ENCODE measurements at regions not wholly inside any gene's neighbourhood (a gene's known extent, or its start where the extent isn't known, plus 50 kb on each side); places are given as distances from the start of the nearest gene placed in this dataset.

DNA sequence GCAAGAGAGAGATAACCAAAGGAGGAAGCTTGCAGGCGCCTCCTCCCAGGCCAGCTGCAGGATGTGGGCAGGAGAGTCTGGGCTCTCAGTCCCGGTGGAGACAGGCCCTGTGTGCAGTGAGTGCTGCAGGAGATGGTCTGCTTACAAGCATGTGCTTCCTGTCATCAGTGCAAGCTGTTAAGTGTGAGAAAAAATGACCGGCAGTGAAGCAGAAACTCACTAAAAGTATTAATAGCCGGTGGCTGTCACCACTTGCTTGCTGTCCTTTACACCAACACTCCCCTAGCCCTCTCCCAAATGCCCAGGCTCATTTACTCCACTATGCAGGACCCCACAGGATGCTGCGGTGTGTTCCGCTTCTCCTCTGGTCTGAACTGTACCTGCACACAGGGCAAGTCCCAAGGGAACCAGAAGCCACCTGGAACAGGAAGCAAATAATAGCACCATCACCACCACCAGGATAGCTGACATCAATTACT lies 435.6 kb upstream of the HS6ST1 start:
- TF ChIP-seq POLR2A (IDR thresholded peaks at IDR 0.05; ENCODE audit: low read depth, low read length) = no peak
- no peak for TF ChIP-seq TAF1 (IDR thresholded peaks at IDR 0.05; ENCODE audit: low read depth, low read length)
- no peak for TF ChIP-seq POLR2AphosphoS5 (IDR thresholded peaks at IDR 0.05; ENCODE audit: low read depth, low read length)
